LNCaP clone FGC (cell line): ENCODE measurements at regions not wholly inside any gene's neighbourhood (a gene's known extent, or its start where the extent isn't known, plus 50 kb on each side); places are given as distances from the start of the nearest gene placed in this dataset.

Experiments used
- DNase-seq: peaks from one replicate; pipeline ENCODE4 v3.0.0-alpha.2; 2011; ENCODE audit warnings: low read depth
- H3K4me3 ChIP-seq: 2 replicates; pipeline ENCODE4 v1.5.1; 2011; ENCODE audit warnings: mild to moderate bottlenecking, low read depth, low read length, control low read depth
- CTCF ChIP-seq: IDR thresholded peaks from 2 replicates; pipeline ENCODE4 v1.5.1; 2012; ENCODE audit warnings: mild to moderate bottlenecking; ENCODE audit not compliant: control insufficient read depth, insufficient read depth; ENCODE audit errors: extremely low read depth

- H3K4me3 ChIP-seq: no peak overlapping the region
- DNase-seq: no peak
- no peak for TF ChIP-seq CTCF
These were observed 1146.5 kb downstream of the ROBO2 start for GRCh38 chr3:78186404-78186803.

GRCh38 chr3:78201091-78201490, 1161.2 kb downstream of the ROBO2 start:
- no peak overlapping the region for H3K4me3 ChIP-seq
- no peak for DNase-seq
- TF ChIP-seq CTCF: no peak

GRCh38 chr3:78204977-78205376, 1165.1 kb downstream of the ROBO2 start:
- DNase-seq: no peak
- peak; percentile 34 for TF ChIP-seq CTCF
- H3K4me3 ChIP-seq: no peak overlapping the region

- no peak overlapping the region for H3K4me3 ChIP-seq
- TF ChIP-seq CTCF: peak; percentile 20; the same call in 1 of the 2 replicates
- DNase-seq: no peak
These were observed 1181.4 kb downstream of the ROBO2 start for GRCh38 chr3:78221300-78221699.

- DNase-seq: no peak
- no peak for TF ChIP-seq CTCF
- H3K4me3 ChIP-seq: no peak overlapping the region
These were observed 1181.9 kb downstream of the ROBO2 start for GRCh38 chr3:78221796-78222195.

- H3K4me3 ChIP-seq: no peak overlapping the region
- DNase-seq: no peak
- no peak for TF ChIP-seq CTCF
These were observed 1195.9 kb downstream of the ROBO2 start for GRCh38 chr3:78235841-78236240.

- TF ChIP-seq CTCF: no peak
- H3K4me3 ChIP-seq: no peak overlapping the region
- no peak for DNase-seq
These were observed 1198.9 kb downstream of the ROBO2 start for GRCh38 chr3:78238811-78239210.
